ENCODE measurements at regions not wholly inside any gene's neighbourhood (a gene's known extent, or its start where the extent isn't known, plus 50 kb on each side); places are given as distances from the start of the nearest gene placed in this dataset.

DNA sequence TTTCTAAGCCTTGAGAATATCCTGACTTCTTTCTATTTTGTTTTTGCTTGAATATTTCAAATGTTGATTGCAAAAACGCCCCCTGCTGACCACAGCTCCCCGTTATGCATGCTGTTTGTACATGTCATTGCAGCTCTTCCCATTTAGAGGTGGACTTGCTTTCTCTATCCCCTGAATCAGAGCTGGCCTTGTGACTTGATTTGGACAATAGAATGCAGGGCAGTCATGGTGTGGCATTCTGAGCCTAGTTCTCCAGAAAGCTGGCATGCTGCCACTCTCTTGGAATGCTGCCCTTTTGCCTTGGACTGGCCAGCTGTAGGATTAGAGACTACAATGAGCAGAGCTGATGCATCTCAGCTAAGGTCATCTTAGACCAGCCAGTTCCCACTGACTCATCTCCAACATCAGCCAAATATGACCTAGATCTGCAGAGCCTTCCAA is 1561.5 kb downstream of the MRPL39 start:
- ATAC-seq (no peak), DNase-seq (no peak)
- H3K36me3 Mint-ChIP-seq: no peaks in the 10 kb centered on the region
- H3K27me3 Mint-ChIP-seq: no peaks in the 10 kb centered on the region
- H3K27ac Mint-ChIP-seq: no peak overlapping the region
- CTCF ChIA-PET: interaction anchor here (0.5 to 1.8 kb wide), 4 partner anchors 8 to 375 kb away, joined by 3 read pairs; no protein-coding TSS in a partner anchor
- no peak overlapping the region for H3K4me3 Mint-ChIP-seq
- H3K9me3 Mint-ChIP-seq (ENCODE audit: low read depth): no peaks in the 10 kb centered on the region
- no peaks in the 10 kb centered on the region for H3K4me1 Mint-ChIP-seq

DNA sequence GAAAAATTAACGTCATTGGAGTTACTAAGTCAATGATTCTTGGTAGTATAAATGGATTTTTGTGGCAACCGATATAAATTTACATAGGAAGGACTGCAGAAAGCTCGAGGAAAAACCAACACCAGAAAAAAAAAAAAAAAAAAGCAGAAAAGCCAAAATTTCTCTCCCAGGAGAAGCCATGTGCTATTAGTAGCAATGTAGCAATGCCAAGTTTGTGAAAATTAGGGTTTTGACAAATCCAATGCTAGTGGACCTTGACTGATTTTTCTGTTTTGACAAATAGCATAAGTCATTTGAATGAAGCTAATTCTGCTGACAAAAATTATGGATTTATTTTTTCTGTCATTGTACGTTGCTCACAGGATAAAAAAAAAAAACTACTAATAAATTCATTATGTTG is 1561.9 kb downstream of the MRPL39 start:
- Mint-ChIP-seq H3K9me3 (ENCODE audit: low read depth) (no peaks in the 10 kb centered on the region), H3K4me1 (no peaks in the 10 kb centered on the region), H3K27ac (no peak overlapping the region), H3K36me3 (no peaks in the 10 kb centered on the region), H3K27me3 (no peaks in the 10 kb centered on the region), H3K4me3 (no peak overlapping the region)
- no peak for DNase-seq
- CTCF ChIA-PET: interaction anchor here (0.7 to 1.8 kb wide), 6 partner anchors 8 to 1342 kb away, joined by 3 to 4 read pairs (median 3); no protein-coding TSS in a partner anchor
- ATAC-seq: no peak

- H3K4me3 Mint-ChIP-seq: no peak overlapping the region
- H3K4me1 Mint-ChIP-seq: no peaks in the 10 kb centered on the region
- H3K27me3 Mint-ChIP-seq: no peaks in the 10 kb centered on the region
- CTCF ChIA-PET: no interaction called here
- no peak for DNase-seq
- no peak for ATAC-seq
- no peaks in the 10 kb centered on the region for H3K36me3 Mint-ChIP-seq
- no peak overlapping the region for H3K27ac Mint-ChIP-seq
- H3K9me3 Mint-ChIP-seq (ENCODE audit: low read depth): no peaks in the 10 kb centered on the region
Measured at GRCh38 chr21:24042687-24043086, 1564.6 kb downstream of the MRPL39 start.

DNA sequence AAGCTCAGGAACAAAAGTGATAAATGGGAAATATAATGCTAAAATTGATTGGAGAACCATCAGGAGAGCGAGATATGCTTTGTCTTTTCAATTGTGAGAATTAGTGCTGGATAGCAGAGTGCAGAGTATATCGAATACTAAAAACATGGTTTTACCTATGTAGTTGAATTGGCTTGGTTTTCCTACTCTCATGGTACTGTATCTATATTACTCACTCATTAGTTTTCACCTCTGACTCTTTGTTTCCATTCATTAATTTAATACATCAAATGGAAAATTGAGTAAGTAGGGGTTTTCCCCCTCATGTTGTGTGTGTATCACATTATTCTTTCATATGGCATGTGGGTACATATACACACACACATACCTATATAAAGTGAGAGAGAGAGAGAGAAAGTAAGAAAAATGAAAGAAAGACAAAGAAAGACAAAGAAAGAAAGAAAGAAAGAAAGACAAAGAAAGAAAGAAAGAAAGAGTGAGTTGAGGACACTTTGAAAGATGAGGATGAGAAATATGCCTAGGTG is 1574.5 kb downstream of the MRPL39 start:
- Mint-ChIP-seq H3K9me3 (ENCODE audit: low read depth) (peaks cover 3% of the 10 kb centered on the region), H3K4me1 (no peaks in the 10 kb centered on the region), H3K4me3 (no peak overlapping the region), H3K27me3 (peaks cover 5% of the 10 kb centered on the region), H3K36me3 (no peaks in the 10 kb centered on the region), H3K27ac (no peak overlapping the region)
- DNase-seq (no peak), ATAC-seq (no peak)
- CTCF ChIA-PET: no interaction called here

DNA sequence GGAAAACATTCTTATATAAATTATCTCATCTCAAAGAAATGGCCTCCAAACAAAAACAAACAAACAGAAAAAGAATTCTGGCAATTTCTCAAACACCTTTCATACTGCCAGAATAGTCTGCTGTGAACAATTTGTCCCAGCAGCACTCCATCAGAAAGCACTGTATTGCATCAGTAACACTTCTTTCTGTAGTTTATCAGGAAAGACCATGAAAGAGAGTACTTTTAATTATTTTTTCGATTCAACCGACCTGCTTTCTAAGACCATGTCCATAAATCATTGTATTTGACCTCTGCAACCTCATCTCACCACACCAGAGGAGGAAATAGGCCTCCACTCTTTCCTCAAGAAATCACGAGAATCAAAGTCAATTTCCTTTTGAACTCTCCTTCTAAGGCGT is 1579.9 kb downstream of the MRPL39 start:
- DNase-seq: no peak
- no peak overlapping the region for H3K4me3 Mint-ChIP-seq
- ATAC-seq: no peak
- CTCF ChIA-PET: no interaction called here
- H3K27me3 Mint-ChIP-seq: no peaks in the 10 kb centered on the region
- no peaks in the 10 kb centered on the region for H3K36me3 Mint-ChIP-seq
- no peak overlapping the region for H3K27ac Mint-ChIP-seq
- H3K9me3 Mint-ChIP-seq (ENCODE audit: low read depth): no peaks in the 10 kb centered on the region
- H3K4me1 Mint-ChIP-seq: no peaks in the 10 kb centered on the region

DNA sequence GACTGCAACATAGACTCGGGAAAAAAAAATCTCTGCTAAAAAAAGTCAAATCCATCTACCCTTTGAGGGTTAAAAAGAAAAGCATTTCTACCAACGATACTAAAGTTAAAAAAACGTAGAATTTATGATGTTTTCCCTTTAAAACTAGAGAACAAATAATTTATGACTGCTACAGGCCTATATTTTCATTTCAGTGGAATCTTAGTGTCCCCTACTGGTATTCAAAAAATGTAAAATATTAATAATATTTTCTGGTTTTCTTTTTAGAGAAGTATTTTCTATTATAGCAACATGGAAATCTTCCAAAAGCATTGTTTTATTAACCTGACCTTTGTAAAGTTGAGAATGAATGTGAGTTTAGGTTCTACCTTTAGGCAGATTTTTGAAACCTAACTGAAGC is 1582.2 kb downstream of the MRPL39 start:
- no peak overlapping the region for H3K27ac Mint-ChIP-seq
- no peaks in the 10 kb centered on the region for H3K27me3 Mint-ChIP-seq
- no peak for DNase-seq
- H3K4me1 Mint-ChIP-seq: no peaks in the 10 kb centered on the region
- H3K9me3 Mint-ChIP-seq (ENCODE audit: low read depth): peaks cover 4% of the 10 kb centered on the region
- CTCF ChIA-PET: no interaction called here
- no peaks in the 10 kb centered on the region for H3K36me3 Mint-ChIP-seq
- no peak overlapping the region for H3K4me3 Mint-ChIP-seq
- ATAC-seq: no peak

GRCh38 chr21:24023936-24024335 is 1583.3 kb downstream of the MRPL39 start:
- ATAC-seq (no peak), DNase-seq (no peak)
- no peak overlapping the region for H3K4me3 Mint-ChIP-seq
- no peaks in the 10 kb centered on the region for H3K27me3 Mint-ChIP-seq
- H3K4me1 Mint-ChIP-seq: no peaks in the 10 kb centered on the region
- H3K36me3 Mint-ChIP-seq: no peaks in the 10 kb centered on the region
- peaks cover 4% of the 10 kb centered on the region for H3K9me3 Mint-ChIP-seq (ENCODE audit: low read depth)
- no peak overlapping the region for H3K27ac Mint-ChIP-seq
- CTCF ChIA-PET: no interaction called here

DNA sequence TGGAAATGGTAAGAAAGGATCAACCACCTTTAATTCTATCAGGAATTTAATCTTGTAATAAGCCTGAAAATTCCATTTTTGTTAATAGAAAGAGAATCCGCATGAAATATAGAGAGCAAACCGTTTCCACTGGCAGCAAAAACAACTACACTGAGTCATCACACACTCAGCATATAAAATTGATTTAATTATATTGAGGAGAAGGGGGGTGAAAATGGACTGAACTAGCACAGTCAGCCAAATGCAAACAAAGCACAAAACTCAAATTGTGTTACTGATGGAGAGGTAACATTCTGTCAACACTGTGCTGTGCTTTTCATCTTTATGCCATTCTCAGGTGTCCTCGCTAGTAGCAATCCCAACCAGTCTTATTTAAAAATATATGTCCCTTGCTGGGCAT is 1583.9 kb downstream of the MRPL39 start:
- ATAC-seq (no peak), DNase-seq (no peak)
- Mint-ChIP-seq H3K4me1 (no peaks in the 10 kb centered on the region), H3K4me3 (no peak overlapping the region), H3K36me3 (no peaks in the 10 kb centered on the region), H3K27ac (no peak overlapping the region), H3K27me3 (no peaks in the 10 kb centered on the region), H3K9me3 (ENCODE audit: low read depth) (peaks cover 4% of the 10 kb centered on the region)
- CTCF ChIA-PET: no interaction called here

DNA sequence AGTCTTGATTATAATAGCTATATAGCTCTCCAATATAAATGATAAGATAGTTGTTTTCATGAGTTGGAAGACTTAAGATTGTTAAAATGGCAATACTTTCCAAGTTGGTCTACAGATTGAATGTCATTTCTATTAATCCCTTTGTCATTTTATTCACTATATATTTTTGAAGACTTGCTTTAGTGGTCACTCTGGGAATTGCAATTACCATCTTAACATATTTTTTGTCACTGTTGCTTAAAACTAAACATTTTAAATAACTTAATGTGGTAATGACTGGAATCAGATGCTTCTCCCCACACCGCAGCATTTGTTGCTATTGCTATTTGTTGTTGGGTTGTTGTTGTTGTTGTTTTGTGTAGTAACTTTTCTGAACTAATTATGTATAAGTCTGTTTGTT is 1592.9 kb downstream of the MRPL39 start:
- Mint-ChIP-seq H3K27me3 (no peaks in the 10 kb centered on the region), H3K9me3 (ENCODE audit: low read depth) (peaks cover 2% of the 10 kb centered on the region), H3K36me3 (no peaks in the 10 kb centered on the region), H3K4me3 (no peak overlapping the region), H3K4me1 (peaks cover 2% of the 10 kb centered on the region), H3K27ac (no peak overlapping the region)
- no peak for ATAC-seq
- CTCF ChIA-PET: no interaction called here
- DNase-seq: no peak

- no peak overlapping the region for H3K27ac Mint-ChIP-seq
- no peaks in the 10 kb centered on the region for H3K27me3 Mint-ChIP-seq
- no peak for ATAC-seq
- peaks cover 2% of the 10 kb centered on the region for H3K9me3 Mint-ChIP-seq (ENCODE audit: low read depth)
- CTCF ChIA-PET: no interaction called here
- H3K4me1 Mint-ChIP-seq: peaks cover 2% of the 10 kb centered on the region
- DNase-seq: no peak
- no peaks in the 10 kb centered on the region for H3K36me3 Mint-ChIP-seq
- no peak overlapping the region for H3K4me3 Mint-ChIP-seq
Measured at GRCh38 chr21:24011087-24011486, 1596.2 kb downstream of the MRPL39 start.

DNA sequence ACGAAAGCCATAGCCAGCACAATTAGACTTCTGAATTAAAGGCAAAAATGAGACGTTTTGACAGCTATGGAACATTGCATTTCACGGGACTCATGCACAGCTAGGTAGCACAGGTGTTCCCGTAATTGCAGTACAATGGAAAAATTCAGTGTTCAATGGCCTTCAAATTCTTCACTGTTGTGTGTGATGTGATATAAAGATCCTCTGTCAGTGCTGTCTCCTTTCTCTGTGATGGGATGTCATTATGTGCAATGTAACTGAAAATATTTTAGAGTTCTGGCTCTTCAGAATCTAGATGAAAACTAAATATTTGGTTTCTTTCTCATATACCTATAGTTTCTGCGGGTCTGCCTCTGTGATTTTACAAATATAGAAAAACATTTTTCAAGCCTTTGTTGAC is 1599.7 kb downstream of the MRPL39 start:
- no peaks in the 10 kb centered on the region for H3K4me1 Mint-ChIP-seq

GRCh38 chr21:23986987-23987386 is 1620.3 kb downstream of the MRPL39 start:
- no peaks in the 10 kb centered on the region for H3K9me3 Mint-ChIP-seq (ENCODE audit: low read depth)
- no peaks in the 10 kb centered on the region for H3K27me3 Mint-ChIP-seq
- DNase-seq: no peak
- H3K4me3 Mint-ChIP-seq: no peak overlapping the region
- ATAC-seq: no peak
- H3K4me1 Mint-ChIP-seq: no peaks in the 10 kb centered on the region
- CTCF ChIA-PET: no interaction called here
- no peaks in the 10 kb centered on the region for H3K36me3 Mint-ChIP-seq
- no peak overlapping the region for H3K27ac Mint-ChIP-seq

More for the DNA sequence above, 1599.7 kb downstream of the MRPL39 start:
- Mint-ChIP-seq H3K27ac (no peak overlapping the region), H3K27me3 (no peaks in the 10 kb centered on the region), H3K9me3 (ENCODE audit: low read depth) (peaks cover 7% of the 10 kb centered on the region), H3K4me3 (no peak overlapping the region), H3K36me3 (no peaks in the 10 kb centered on the region)
- no peak for ATAC-seq
- CTCF ChIA-PET: interaction anchor here (0.6 kb wide), 1 partner anchor 1378 kb away, joined by 3 read pairs; no protein-coding TSS in a partner anchor
- DNase-seq: no peak

GRCh38 chr21:23986214-23986613 is 1621.1 kb downstream of the MRPL39 start:
- ATAC-seq (no peak), DNase-seq (no peak)
- Mint-ChIP-seq H3K27ac (no peak overlapping the region), H3K4me1 (no peaks in the 10 kb centered on the region), H3K4me3 (no peak overlapping the region), H3K36me3 (no peaks in the 10 kb centered on the region), H3K9me3 (ENCODE audit: low read depth) (no peaks in the 10 kb centered on the region), H3K27me3 (no peaks in the 10 kb centered on the region)
- CTCF ChIA-PET: no interaction called here

GRCh38 chr21:23982546-23982945 is 1624.7 kb downstream of the MRPL39 start:
- H3K4me3 Mint-ChIP-seq: no peak overlapping the region
- H3K27ac Mint-ChIP-seq: no peak overlapping the region
- CTCF ChIA-PET: no interaction called here
- no peaks in the 10 kb centered on the region for H3K36me3 Mint-ChIP-seq
- no peaks in the 10 kb centered on the region for H3K4me1 Mint-ChIP-seq
- DNase-seq (no peak), ATAC-seq (no peak)
- no peaks in the 10 kb centered on the region for H3K27me3 Mint-ChIP-seq
- H3K9me3 Mint-ChIP-seq (ENCODE audit: low read depth): no peaks in the 10 kb centered on the region

GRCh38 chr21:23977971-23978370 is 1629.3 kb downstream of the MRPL39 start:
- Mint-ChIP-seq H3K27me3 (no peaks in the 10 kb centered on the region), H3K9me3 (ENCODE audit: low read depth) (no peaks in the 10 kb centered on the region), H3K36me3 (no peaks in the 10 kb centered on the region), H3K27ac (no peak overlapping the region), H3K4me1 (peaks cover 1% of the 10 kb centered on the region), H3K4me3 (no peak overlapping the region)
- CTCF ChIA-PET: interaction anchor here (1.1 kb wide), 1 partner anchor 9 kb away, joined by 3 read pairs; no protein-coding TSS in a partner anchor
- ATAC-seq: no peak
- no peak for DNase-seq
